ENCODE measurements at regions not wholly inside any gene's neighbourhood (a gene's known extent, or its start where the extent isn't known, plus 50 kb on each side); places are given as distances from the start of the nearest gene placed in this dataset.
A peak's percentile ranks its signal among the peaks of the same experiment; 100 is the strongest.

GRCh38 chr3:82038556-82038955 lies 277.1 kb upstream of the GBE1 start:
- TF ChIP-seq POLR2A (IDR thresholded peaks at IDR 0.05), result no peak
- DNase-seq, result no peak
- Histone ChIP-seq H3K9me3 (no peaks in the 10 kb centered on the region), H3K4me1 (no peaks in the 10 kb centered on the region), H3K36me3 (no peaks in the 10 kb centered on the region), H3K27me3 (no peaks in the 10 kb centered on the region), H3K4me3 (no peak overlapping the region), H3K27ac (no peak overlapping the region)
- 77 to 84% methylated on average over 1 of the region's 1 CpG for WGBS, 2 donors
- ATAC-seq (ENCODE audit: low FRiP score in 2 of 2), result no peak

- ATAC-seq (ENCODE audit: low FRiP score in 2 of 2) (no peak), DNase-seq (no peak)
- Histone ChIP-seq H3K27ac (no peak overlapping the region), H3K27me3 (no peaks in the 10 kb centered on the region), H3K4me1 (no peaks in the 10 kb centered on the region), H3K9me3 (no peaks in the 10 kb centered on the region), H3K36me3 (no peaks in the 10 kb centered on the region), H3K4me3 (no peak overlapping the region)
- no peak for TF ChIP-seq POLR2AphosphoS5 (IDR thresholded peaks at IDR 0.05)
- TF ChIP-seq EP300 (IDR thresholded peaks at IDR 0.05), result no peak
- no peak for TF ChIP-seq CTCF (IDR thresholded peaks at IDR 0.05)
- TF ChIP-seq POLR2A (IDR thresholded peaks at IDR 0.05), result no peak
- WGBS, 2 donors, result 86 to 92% methylated on average over 4 of the region's 4 CpGs
These were observed 271.7 kb upstream of the GBE1 start for GRCh38 chr3:82033186-82033585.

- H3K27me3 ChIP-seq, result no peaks in the 10 kb centered on the region
- no peak for DNase-seq
- TF ChIP-seq CTCF (IDR thresholded peaks at IDR 0.05), result no peak
- TF ChIP-seq POLR2A (IDR thresholded peaks at IDR 0.05), result no peak
- TF ChIP-seq POLR2AphosphoS5 (IDR thresholded peaks at IDR 0.05), result no peak
- TF ChIP-seq EP300 (IDR thresholded peaks at IDR 0.05), result no peak
- no peaks in the 10 kb centered on the region for H3K36me3 ChIP-seq
- ATAC-seq (ENCODE audit: low FRiP score in 2 of 2), result peak; percentile 14 to 49
- H3K4me3 ChIP-seq, result no peak overlapping the region
- no peaks in the 10 kb centered on the region for H3K9me3 ChIP-seq
- H3K4me1 ChIP-seq, result no peaks in the 10 kb centered on the region
- H3K27ac ChIP-seq, result no peak overlapping the region
These were observed 270.2 kb upstream of the GBE1 start for GRCh38 chr3:82031596-82031995.

DNA sequence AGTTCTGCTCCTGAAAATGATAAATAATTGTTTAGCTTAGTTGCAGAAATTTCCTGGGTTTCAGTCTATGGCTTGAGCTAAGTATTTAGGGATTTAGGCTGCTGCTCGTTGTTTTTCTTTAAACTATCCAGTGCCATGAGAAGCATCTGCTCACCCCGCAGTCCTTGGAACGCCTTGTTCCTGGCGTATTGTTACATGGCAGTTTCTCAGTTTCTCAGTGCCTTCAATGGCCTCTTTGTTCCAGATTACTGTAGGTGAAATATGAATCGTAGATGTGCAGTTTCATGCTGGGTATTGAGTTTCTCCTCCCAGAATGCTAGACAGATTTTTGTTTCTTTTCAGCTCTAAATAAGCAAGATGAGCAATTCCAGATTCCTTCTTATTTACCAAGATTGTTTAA lies 269.5 kb upstream of the GBE1 start:
- no peak overlapping the region for H3K27ac ChIP-seq
- 83 to 86% methylated on average over 5 of the region's 5 CpGs for WGBS, 2 donors
- ATAC-seq (ENCODE audit: low FRiP score in 2 of 2), result no peak
- no peak for DNase-seq
- no peak for TF ChIP-seq CTCF (IDR thresholded peaks at IDR 0.05)
- TF ChIP-seq EP300 (IDR thresholded peaks at IDR 0.05), result no peak
- TF ChIP-seq POLR2A (IDR thresholded peaks at IDR 0.05), result no peak
- TF ChIP-seq POLR2AphosphoS5 (IDR thresholded peaks at IDR 0.05), result no peak
- no peaks in the 10 kb centered on the region for H3K36me3 ChIP-seq
- no peak overlapping the region for H3K4me3 ChIP-seq
- H3K27me3 ChIP-seq, result no peaks in the 10 kb centered on the region
- H3K9me3 ChIP-seq, result no peaks in the 10 kb centered on the region
- H3K4me1 ChIP-seq, result no peaks in the 10 kb centered on the region

DNA sequence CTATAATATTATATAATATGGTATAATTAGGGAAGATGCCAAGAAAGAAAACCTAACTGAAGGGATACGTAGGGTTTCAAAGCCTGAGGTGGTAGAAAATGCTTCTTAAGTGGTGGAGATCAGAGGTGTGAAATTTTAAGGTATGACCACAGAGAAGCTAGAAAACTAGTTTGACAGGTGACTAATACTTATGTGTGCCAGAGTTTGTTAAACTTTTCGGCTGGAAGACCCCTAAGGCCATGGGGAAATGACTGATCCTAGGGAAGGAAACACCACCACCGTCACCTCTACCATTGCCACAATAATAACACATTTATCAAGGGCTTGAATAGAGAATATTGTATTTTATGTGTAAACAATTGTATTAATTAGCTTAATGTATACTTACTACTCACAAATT lies 261.4 kb upstream of the GBE1 start:
- Histone ChIP-seq H3K4me3 (no peak overlapping the region), H3K9me3 (no peaks in the 10 kb centered on the region), H3K27ac (no peak overlapping the region), H3K27me3 (no peaks in the 10 kb centered on the region), H3K4me1 (no peaks in the 10 kb centered on the region), H3K36me3 (no peaks in the 10 kb centered on the region)
- 76 to 79% methylated on average over 3 of the region's 3 CpGs for WGBS, 2 donors
- DNase-seq (no peak), ATAC-seq (ENCODE audit: low FRiP score in 2 of 2) (no peak)
- no peak for TF ChIP-seq CTCF (IDR thresholded peaks at IDR 0.05)
- no peak for TF ChIP-seq POLR2AphosphoS5 (IDR thresholded peaks at IDR 0.05)
- no peak for TF ChIP-seq EP300 (IDR thresholded peaks at IDR 0.05)
- no peak for TF ChIP-seq POLR2A (IDR thresholded peaks at IDR 0.05)

All from upper lobe of left lung (tissue), 6 donors.